Muscle of leg (tissue), 3 donors: ENCODE measurements at regions not wholly inside any gene's neighbourhood (a gene's known extent, or its start where the extent isn't known, plus 50 kb on each side); places are given as distances from the start of the nearest gene placed in this dataset.

Experiments
- DNase-seq: peaks from one replicate; pipeline ENCODE4 v3.0.0; 2013
- H3K27ac ChIP-seq: one replicate; pipeline ENCODE4 v1.5.1; 2013; ENCODE audit warnings: mild to moderate bottlenecking, low read length, control low read depth
- H3K27me3 ChIP-seq: one replicate; pipeline ENCODE4 v1.6.1; 2013; ENCODE audit warnings: low read length; ENCODE audit not compliant: control insufficient read depth, insufficient read depth
- H3K36me3 ChIP-seq: one replicate; pipeline ENCODE4 v1.6.1; 2013; ENCODE audit warnings: low read length; ENCODE audit not compliant: control insufficient read depth, insufficient read depth
- H3K4me1 ChIP-seq: one replicate; pipeline ENCODE4 v1.6.1; 2013; ENCODE audit warnings: low read length; ENCODE audit not compliant: control insufficient read depth, insufficient read depth
- H3K4me3 ChIP-seq: one replicate; pipeline ENCODE4 v1.5.1; 2013; ENCODE audit warnings: low read length, control low read depth
- H3K9me3 ChIP-seq: replicated peaks from 2 replicates; pipeline ENCODE4 v1.6.1; 2013; ENCODE audit warnings: low read depth, low read length; ENCODE audit not compliant: control insufficient read depth
- WGBS: methylation state at CpG from one replicate; pipeline ENCODE4 v1.1.5; 2013; ENCODE audit warnings: missing lambda C conversion rate; ENCODE audit not compliant: insufficient coverage; 5-methylcytosine and 5-hydroxymethylcytosine counted together

GRCh38 chr5:143509758-143510221, 106.3 kb upstream of the NR3C1 start:
- no peaks in the 10 kb centered on the region for H3K27me3 ChIP-seq
- H3K9me3 ChIP-seq: no peaks in the 10 kb centered on the region
- peaks cover 13% of the 10 kb centered on the region for H3K4me1 ChIP-seq
- DNase-seq: no peak
- WGBS: 93% methylated on average over 3 of the region's 3 CpGs
- H3K27ac ChIP-seq: no peak overlapping the region
- no peak overlapping the region for H3K4me3 ChIP-seq
- H3K36me3 ChIP-seq: no peaks in the 10 kb centered on the region

DNA sequence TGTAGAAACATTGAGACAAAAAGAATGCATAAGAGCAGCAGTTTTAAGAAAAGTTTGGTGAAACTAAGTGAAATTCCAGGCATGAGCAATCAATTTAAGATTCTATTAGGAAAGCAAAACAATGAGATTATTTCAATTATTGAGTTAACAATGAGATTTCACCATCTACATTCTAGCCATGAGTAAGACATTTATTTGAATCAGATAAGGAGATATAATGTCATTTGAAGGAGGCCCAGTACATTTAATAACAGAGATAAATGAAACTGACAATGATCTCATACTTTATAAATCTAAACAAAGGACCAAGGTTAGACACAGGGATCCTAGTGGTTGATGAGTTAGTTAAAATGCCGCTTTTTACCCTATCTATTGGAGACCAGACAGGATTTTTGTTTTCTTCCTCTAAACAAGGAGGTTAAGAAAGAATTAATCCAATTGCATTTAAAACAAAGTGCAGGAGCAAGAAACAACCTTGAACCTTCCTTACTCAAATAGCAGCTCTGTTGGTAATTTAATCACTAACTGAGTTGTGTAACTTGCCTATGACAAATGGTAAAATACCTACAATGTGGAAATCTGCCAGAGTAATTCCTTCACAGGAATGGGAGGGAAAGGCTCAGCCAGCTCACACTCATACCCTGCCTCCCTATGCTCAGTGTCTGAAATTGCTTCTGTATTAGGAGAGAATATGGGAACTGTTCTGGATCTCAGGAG, 103.5 kb upstream of the NR3C1 start:
- H3K36me3 ChIP-seq: no peaks in the 10 kb centered on the region
- peak overlapping the region; percentile 6 for H3K27ac ChIP-seq
- no peaks in the 10 kb centered on the region for H3K9me3 ChIP-seq
- H3K4me1 ChIP-seq: peaks cover 7% of the 10 kb centered on the region
- no peaks in the 10 kb centered on the region for H3K27me3 ChIP-seq
- no peak overlapping the region for H3K4me3 ChIP-seq
- no CpG with 5 or more reads among the region's 1 CpG for WGBS
- peak; percentile 71 for DNase-seq

- Histone ChIP-seq H3K4me3 (no peak overlapping the region), H3K36me3 (no peaks in the 10 kb centered on the region), H3K27ac (no peak overlapping the region), H3K9me3 (no peaks in the 10 kb centered on the region), H3K27me3 (no peaks in the 10 kb centered on the region), H3K4me1 (peaks cover 14% of the 10 kb centered on the region)
- no peak for DNase-seq
- WGBS: no CpG with 5 or more reads among the region's 1 CpG
Observed at GRCh38 chr5:143505934-143506333, 102.4 kb upstream of the NR3C1 start.

DNA sequence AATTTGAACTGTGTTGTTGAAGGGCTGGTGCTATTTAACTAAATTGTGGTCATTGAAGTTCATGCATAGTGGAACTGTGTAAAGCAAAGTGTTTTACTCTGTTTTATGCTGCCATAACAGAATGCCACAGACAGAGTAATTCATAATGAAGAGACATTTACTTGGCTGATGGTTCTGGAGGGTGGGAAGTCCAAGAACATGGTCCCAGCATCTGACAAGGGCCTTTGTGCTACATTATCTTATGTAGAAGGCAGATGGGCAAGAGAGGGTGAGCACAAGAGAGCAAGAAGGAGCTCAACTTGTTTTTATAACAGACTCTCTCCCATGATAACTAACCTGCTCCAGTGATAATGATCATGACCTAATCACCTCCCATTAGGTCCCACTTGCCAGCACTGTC, 101.9 kb upstream of the NR3C1 start:
- Histone ChIP-seq H3K4me3 (no peak overlapping the region), H3K4me1 (peaks cover 14% of the 10 kb centered on the region), H3K36me3 (no peaks in the 10 kb centered on the region), H3K27ac (no peak overlapping the region), H3K9me3 (no peaks in the 10 kb centered on the region), H3K27me3 (no peaks in the 10 kb centered on the region)
- DNase-seq: no peak

DNA sequence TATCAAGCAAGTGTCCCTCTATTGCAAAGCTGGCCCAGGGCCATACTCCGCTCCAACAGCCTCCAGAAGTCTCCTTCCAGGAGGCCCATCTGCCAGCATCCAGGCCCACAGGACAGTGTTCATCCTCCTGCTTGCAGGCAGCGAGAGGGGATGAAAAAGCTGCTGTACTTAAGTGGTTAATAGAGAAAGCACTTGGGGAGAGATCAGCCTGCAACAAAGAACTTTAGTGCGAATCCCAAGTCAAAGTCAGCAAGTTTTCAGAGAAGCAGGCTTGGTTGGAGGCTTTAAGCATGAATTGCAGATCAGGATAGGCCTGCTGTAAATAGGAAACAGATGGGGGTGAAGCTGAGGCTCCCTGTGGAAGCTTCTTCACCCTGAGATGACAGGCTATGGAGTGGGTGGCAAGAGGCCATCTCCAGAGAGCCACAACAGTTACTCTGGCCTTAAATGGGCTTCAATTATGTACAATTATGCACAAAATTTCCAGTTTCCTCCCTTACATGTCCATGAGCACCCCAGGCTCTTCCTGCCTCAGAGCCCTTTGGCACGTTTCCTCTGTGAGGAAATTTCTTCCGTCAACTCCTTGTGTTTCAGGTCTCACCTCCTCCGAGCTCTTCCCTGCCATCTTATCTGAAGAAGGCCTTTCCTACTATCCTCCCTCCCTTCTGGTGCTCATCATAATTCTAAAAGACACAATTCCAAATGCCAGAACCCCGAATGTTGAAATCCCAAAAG, 98.0 kb upstream of the NR3C1 start:
- Histone ChIP-seq H3K9me3 (no peaks in the 10 kb centered on the region), H3K4me3 (no peak overlapping the region), H3K27ac (peak overlapping the region; percentile 80), H3K36me3 (no peaks in the 10 kb centered on the region), H3K27me3 (no peaks in the 10 kb centered on the region), H3K4me1 (peaks cover 7% of the 10 kb centered on the region)
- 22% methylated on average over 6 of the region's 7 CpGs for WGBS
- peak; percentile 95 for DNase-seq

DNA sequence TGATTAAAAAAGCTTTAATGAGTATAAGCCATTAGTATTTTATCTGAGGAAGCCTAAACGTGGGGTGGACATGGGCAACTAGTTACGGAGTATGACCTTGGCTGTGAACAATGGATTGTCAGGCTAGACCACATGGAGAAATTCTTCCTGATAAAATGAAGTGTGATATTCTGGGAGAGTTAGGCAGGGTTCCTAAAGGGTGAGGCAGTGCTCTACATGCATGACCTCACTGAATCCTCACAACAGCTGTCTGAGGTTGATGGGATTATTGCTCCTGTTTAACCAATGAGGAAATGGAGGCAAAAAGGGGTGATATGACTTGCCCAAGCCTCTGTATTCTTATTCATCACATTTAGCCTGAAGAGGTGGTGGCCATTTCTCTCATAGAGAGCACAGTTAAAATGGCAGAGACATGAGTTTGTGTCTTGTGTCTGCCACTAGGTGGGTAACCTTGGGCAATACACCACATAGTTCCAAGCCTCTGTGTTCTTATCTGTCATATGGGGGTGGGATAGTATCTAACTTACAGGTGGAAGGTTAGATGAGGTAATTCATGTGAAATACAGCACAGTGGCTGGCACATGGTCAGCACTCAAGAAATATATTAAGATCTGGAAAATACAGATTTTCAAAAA, 96.1 kb upstream of the NR3C1 start:
- no peaks in the 10 kb centered on the region for H3K27me3 ChIP-seq
- H3K27ac ChIP-seq: no peak overlapping the region
- DNase-seq: peak; percentile 29
- no peaks in the 10 kb centered on the region for H3K9me3 ChIP-seq
- H3K36me3 ChIP-seq: no peaks in the 10 kb centered on the region
- WGBS: 73% methylated on average over 2 of the region's 2 CpGs
- H3K4me3 ChIP-seq: no peak overlapping the region
- H3K4me1 ChIP-seq: peaks cover 16% of the 10 kb centered on the region

DNA sequence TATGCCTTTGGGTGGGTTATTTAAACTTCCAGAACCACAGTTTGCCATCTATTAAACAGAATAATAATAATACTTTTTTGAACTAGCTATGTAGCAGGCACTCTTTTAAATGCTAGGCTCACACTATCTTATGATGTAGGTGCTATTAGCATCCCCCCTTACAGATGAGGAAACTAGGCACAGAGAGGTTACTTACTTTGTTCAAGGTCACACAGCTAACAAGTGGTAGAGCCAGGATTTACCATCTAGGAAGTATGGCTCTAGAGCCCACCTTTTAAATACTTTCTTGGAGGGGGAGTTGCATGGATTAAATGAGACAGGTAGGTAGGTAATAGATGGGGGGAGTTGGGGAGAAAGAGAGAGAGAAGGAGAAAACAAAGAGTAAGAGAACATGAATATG, 95.3 kb upstream of the NR3C1 start:
- Histone ChIP-seq H3K4me3 (no peak overlapping the region), H3K9me3 (no peaks in the 10 kb centered on the region), H3K27ac (no peak overlapping the region), H3K27me3 (no peaks in the 10 kb centered on the region), H3K4me1 (peaks cover 18% of the 10 kb centered on the region), H3K36me3 (no peaks in the 10 kb centered on the region)
- DNase-seq: no peak

- Histone ChIP-seq H3K27ac (no peak overlapping the region), H3K36me3 (no peaks in the 10 kb centered on the region), H3K27me3 (no peaks in the 10 kb centered on the region), H3K9me3 (no peaks in the 10 kb centered on the region), H3K4me3 (no peak overlapping the region), H3K4me1 (peaks cover 18% of the 10 kb centered on the region)
- DNase-seq: no peak
Observed at GRCh38 chr5:143497749-143498148, 94.3 kb upstream of the NR3C1 start.

- Histone ChIP-seq H3K4me3 (no peak overlapping the region), H3K27me3 (no peaks in the 10 kb centered on the region), H3K4me1 (peaks cover 18% of the 10 kb centered on the region), H3K9me3 (no peaks in the 10 kb centered on the region), H3K36me3 (no peaks in the 10 kb centered on the region), H3K27ac (no peak overlapping the region)
- DNase-seq: no peak
- WGBS: 94% methylated on average over 1 of the region's 2 CpGs
Observed at GRCh38 chr5:143496943-143497342, 93.5 kb upstream of the NR3C1 start.

DNA sequence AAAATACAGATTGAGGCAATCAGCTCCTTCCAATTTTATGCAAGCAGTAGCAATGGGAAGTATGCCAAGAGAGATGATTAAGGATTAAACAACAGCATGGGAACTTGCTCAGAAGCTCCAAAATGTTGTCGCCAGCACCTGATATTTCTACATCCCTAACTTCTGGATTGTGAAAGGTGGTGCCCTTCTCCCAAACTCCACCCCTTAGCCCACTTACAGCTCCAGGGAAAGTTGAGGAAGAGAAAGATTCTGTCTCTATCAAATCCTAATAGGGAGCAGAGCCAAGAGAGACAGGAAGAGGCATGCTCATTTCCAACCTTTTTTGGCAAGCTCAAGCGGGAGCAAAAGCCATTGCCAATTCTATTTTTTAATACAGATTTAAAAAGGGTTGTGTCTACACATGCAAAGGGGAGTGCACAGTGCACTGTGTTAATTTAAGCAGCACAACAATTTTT, 92.4 kb upstream of the NR3C1 start:
- Histone ChIP-seq H3K27me3 (no peaks in the 10 kb centered on the region), H3K27ac (peak overlapping the region; percentile 66), H3K4me3 (no peak overlapping the region), H3K9me3 (no peaks in the 10 kb centered on the region), H3K36me3 (no peaks in the 10 kb centered on the region), H3K4me1 (peaks cover 11% of the 10 kb centered on the region)
- DNase-seq: peak; percentile 95
- WGBS: no CpG with 5 or more reads among the region's 2 CpGs
